Chondrocyte (in vitro differentiated cells): ENCODE measurements at regions not wholly inside any gene's neighbourhood (a gene's known extent, or its start where the extent isn't known, plus 50 kb on each side); places are given as distances from the start of the nearest gene placed in this dataset.
"Not testable (repeated sequence)": the region's sequence is repeated elsewhere in the genome, so short reads cannot be mapped to it uniquely, and the experiment has no call there.

Experiments used
- DNase-seq: peaks from one replicate; pipeline ENCODE4 v3.0.0; 2021; ENCODE audit warnings: mixed read lengths, low spot score
- H3K27ac Mint-ChIP-seq: one replicate; pipeline ENCODE4 v1.8.0; 2021; ENCODE audit warnings: mild to moderate bottlenecking, moderate library complexity, mixed read lengths; ENCODE audit not compliant: unreplicated experiment
- H3K27me3 Mint-ChIP-seq: 2 replicates; pipeline ENCODE4 v1.8.0; 2021; ENCODE audit warnings: low read depth, mixed read lengths
- H3K36me3 Mint-ChIP-seq: 2 replicates; pipeline ENCODE4 v1.8.0; 2021; ENCODE audit warnings: low read depth, mixed read lengths
- H3K4me1 Mint-ChIP-seq: 2 replicates; pipeline ENCODE4 v1.8.0; 2021; ENCODE audit warnings: low read depth, mild to moderate bottlenecking, mixed read lengths
- H3K4me3 Mint-ChIP-seq: one replicate; pipeline ENCODE4 v1.8.0; 2021; ENCODE audit warnings: mild to moderate bottlenecking, moderate library complexity, mixed read lengths; ENCODE audit not compliant: unreplicated experiment
- H3K9me3 Mint-ChIP-seq: 2 replicates; pipeline ENCODE4 v1.8.0; 2021; ENCODE audit warnings: low read depth, mixed read lengths
- CTCF ChIP-seq: fragments of 200-600 bp; sonication (generic); IDR thresholded peaks from 2 replicates; pipeline ENCODE4 v1.5.0; 2021; ENCODE audit warnings: antibody characterized with exemption, mild to moderate bottlenecking, moderate library complexity

- no peak for TF ChIP-seq CTCF
- no peaks in the 10 kb centered on the region for H3K9me3 Mint-ChIP-seq
These were observed 106.5 kb upstream of the SATB1 start for GRCh38 chr3:18531662-18532061.

GRCh38 chr3:18529631-18530030 is 104.5 kb upstream of the SATB1 start:
- Mint-ChIP-seq H3K36me3 (no peaks in the 10 kb centered on the region), H3K4me1 (no peaks in the 10 kb centered on the region), H3K9me3 (peaks cover 6% of the 10 kb centered on the region), H3K4me3 (no peak overlapping the region), H3K27ac (no peak overlapping the region), H3K27me3 (peaks cover 7% of the 10 kb centered on the region)
- TF ChIP-seq CTCF: no peak
- no peak for DNase-seq

More at GRCh38 chr3:18531662-18532061, 106.5 kb upstream of the SATB1 start:
- no peak for DNase-seq
- Mint-ChIP-seq H3K27me3 (peaks cover 7% of the 10 kb centered on the region), H3K36me3 (no peaks in the 10 kb centered on the region), H3K4me1 (no peaks in the 10 kb centered on the region), H3K4me3 (no peak overlapping the region), H3K27ac (no peak overlapping the region)

- no peak overlapping the region for H3K4me3 Mint-ChIP-seq
- no peak overlapping the region for H3K27ac Mint-ChIP-seq
- no peaks in the 10 kb centered on the region for H3K36me3 Mint-ChIP-seq
- no peak for TF ChIP-seq CTCF
- no peaks in the 10 kb centered on the region for H3K4me1 Mint-ChIP-seq
- peaks cover 10% of the 10 kb centered on the region for H3K27me3 Mint-ChIP-seq
- no peak for DNase-seq
- H3K9me3 Mint-ChIP-seq: peaks cover 15% of the 10 kb centered on the region
These were observed 102.6 kb upstream of the SATB1 start for GRCh38 chr3:18527691-18528090.

GRCh38 chr3:18526667-18527066 is 101.5 kb upstream of the SATB1 start:
- H3K9me3 Mint-ChIP-seq: peaks cover 15% of the 10 kb centered on the region
- H3K4me1 Mint-ChIP-seq: no peaks in the 10 kb centered on the region
- peaks cover 10% of the 10 kb centered on the region for H3K27me3 Mint-ChIP-seq
- TF ChIP-seq CTCF: no peak
- no peak overlapping the region for H3K4me3 Mint-ChIP-seq
- no peaks in the 10 kb centered on the region for H3K36me3 Mint-ChIP-seq
- no peak for DNase-seq
- no peak overlapping the region for H3K27ac Mint-ChIP-seq

GRCh38 chr3:18516170-18516569 is 91.0 kb upstream of the SATB1 start:
- H3K9me3 Mint-ChIP-seq, H3K27me3 Mint-ChIP-seq, H3K36me3 Mint-ChIP-seq, H3K4me1 Mint-ChIP-seq, H3K4me3 Mint-ChIP-seq, DNase-seq, H3K27ac Mint-ChIP-seq: not testable (repeated sequence)

GRCh38 chr3:18513091-18513490 is 88.0 kb upstream of the SATB1 start:
- no peaks in the 10 kb centered on the region for H3K4me1 Mint-ChIP-seq
- no peak for TF ChIP-seq CTCF
- DNase-seq: no peak
- peaks cover 11% of the 10 kb centered on the region for H3K27me3 Mint-ChIP-seq
- peaks cover 5% of the 10 kb centered on the region for H3K9me3 Mint-ChIP-seq
- H3K27ac Mint-ChIP-seq: no peak overlapping the region
- H3K4me3 Mint-ChIP-seq: no peak overlapping the region
- H3K36me3 Mint-ChIP-seq: no peaks in the 10 kb centered on the region
